HepG2 (cell line): ENCODE measurements at regions not wholly inside any gene's neighbourhood (a gene's known extent, or its start where the extent isn't known, plus 50 kb on each side); places are given as distances from the start of the nearest gene placed in this dataset.

Source experiments
- ATAC-seq: fragments of 200-7000 bp; cut with Tn5 transposase; 3 replicates; pipeline ENCODE4 v1.9.1; 2020; ENCODE audit warnings: mild to moderate bottlenecking, moderate library complexity
- BruUV-seq: library from RNA; stranded (reverse); fragments of 400-500 nt; replicated peaks from 2 replicates; lab custom pipeline; 2021; lab: Mats Ljungman, UMichigan
- CTCF ChIA-PET: fragments of 300-600 bp; formaldehyde crosslinking; extraction: SDS; loops from one replicate; lab custom pipeline; 2021; ENCODE audit warnings: low total read pairs, inconsistent platforms, low intra/inter-chr PET ratio; lab: Yijun Ruan, JAX
- POLR2A ChIA-PET: fragments of 350-600 bp; sonication (Branson Sonifier 250); formaldehyde crosslinking; loops from one replicate; lab custom pipeline; 2020; ENCODE audit warnings: antibody characterized with exemption, inconsistent platforms; lab: Yijun Ruan, JAX
- DNase-seq: peaks from one replicate; pipeline ENCODE4 v3.0.0-alpha.2; 2015; ENCODE audit warnings: low spot score
- FAIRE-seq: peaks from 3 replicates; lab custom pipeline; 2011; peaks lifted over from hg19 to GRCh38; lab: Jason Lieb, UNC
- H2AFZ ChIP-seq: one replicate; pipeline ENCODE4 v1.6.1; 2011; ENCODE audit warnings: low read length, inconsistent platforms
- H3K27ac ChIP-seq: fragments of 300-600 bp; 3 replicates; pipeline ENCODE4 v1.8.0; 2011; ENCODE audit warnings: mixed run types, mild to moderate bottlenecking, mixed read lengths, low read length, inconsistent platforms; ENCODE audit not compliant: insufficient read depth; ENCODE audit errors: extremely low read length
- H3K27me3 ChIP-seq, 2 experiments: fragments of 200-600 bp in 1 of 2; 2 replicates in 1 of 2; 3 replicates in 1 of 2; pipeline versions ENCODE4 v1.6.0 to v1.8.0; 2011; ENCODE audit warnings: low read length in 2 of 2, mild to moderate bottlenecking in 2 of 2, moderate library complexity in 2 of 2, inconsistent platforms in 1 of 2; ENCODE audit not compliant: insufficient read depth in 2 of 2, control insufficient read depth in 1 of 2
- H3K36me3 ChIP-seq, 2 experiments: fragments of 200-600 bp in 1 of 2; replicated peaks in 1 of 2; 2 replicates in 1 of 2; 3 replicates in 1 of 2; pipeline versions ENCODE4 v1.5.1 to v1.8.0; 2011; ENCODE audit warnings: low read length in 2 of 2, inconsistent platforms in 1 of 2; ENCODE audit not compliant: insufficient read depth in 2 of 2, control insufficient read depth in 1 of 2
- H3K4me1 ChIP-seq: 2 replicates; pipeline ENCODE4 v1.5.1; 2012; ENCODE audit warnings: low read length, inconsistent platforms; ENCODE audit not compliant: insufficient read depth
- H3K4me2 ChIP-seq: 2 replicates; pipeline ENCODE4 v1.6.0; 2011; ENCODE audit warnings: low read depth, low read length, inconsistent platforms
- H3K4me3 ChIP-seq, 3 experiments: fragments of 200-600 bp in 1 of 3; sonication (generic), shearing (Covaris generic) in 1 of 3; replicated peaks in 1 of 3; 2 replicates each; pipeline ENCODE4 v1.5.1; 2011 to 2016; ENCODE audit warnings: low read length in 3 of 3, inconsistent platforms in 2 of 3, low read depth in 2 of 3, mild to moderate bottlenecking in 2 of 3, control low read depth in 1 of 3, mixed read lengths in 1 of 3; ENCODE audit not compliant: insufficient read depth in 1 of 3
- H3K79me2 ChIP-seq: one replicate; pipeline ENCODE4 v1.6.1; 2011; ENCODE audit warnings: low read length, inconsistent platforms; ENCODE audit not compliant: insufficient read depth
- H3K9ac ChIP-seq: 2 replicates; pipeline ENCODE4 v1.6.0; 2011; ENCODE audit warnings: mild to moderate bottlenecking, low read depth, low read length, inconsistent platforms; ENCODE audit not compliant: insufficient read depth
- H3K9me3 ChIP-seq: 2 replicates; pipeline ENCODE4 v1.5.1; 2012; ENCODE audit warnings: mild to moderate bottlenecking, low read length
- H4K20me1 ChIP-seq: 2 replicates; pipeline ENCODE4 v1.6.0; 2011; ENCODE audit warnings: inconsistent platforms, mild to moderate bottlenecking, low read length, moderate library complexity; ENCODE audit not compliant: insufficient read depth
- FOXM1 ChIP-seq: sonication (generic); formaldehyde crosslinking; IDR thresholded peaks from 2 replicates; pipeline ENCODE4 v1.5.0; 2020; ENCODE audit warnings: missing genetic modification reagents
- GFI1 ChIP-seq: sonication (generic); formaldehyde crosslinking; IDR thresholded peaks from 2 replicates; pipeline ENCODE4 v1.5.0; 2020; ENCODE audit warnings: missing genetic modification reagents, mild to moderate bottlenecking, borderline replicate concordance
- HOXA9 ChIP-seq: sonication (generic); formaldehyde crosslinking; IDR thresholded peaks from 2 replicates; pipeline ENCODE4 v1.8.1; 2022; ENCODE audit warnings: missing genetic modification reagents, mild to moderate bottlenecking, moderate library complexity, borderline replicate concordance
- KAT2B ChIP-seq: fragments of 150-350 bp; IDR thresholded peaks from 2 replicates; pipeline ENCODE4 v1.6.1; 2014; ENCODE audit warnings: low read depth, low read length, borderline replicate concordance
- NFKB2 ChIP-seq: sonication (generic); formaldehyde crosslinking; IDR thresholded peaks from 2 replicates; pipeline ENCODE4 v1.4.0; 2020; ENCODE audit warnings: missing genetic modification reagents, borderline replicate concordance
- ONECUT2 ChIP-seq: sonication (generic); formaldehyde crosslinking; IDR thresholded peaks from 2 replicates; pipeline ENCODE4 v1.4.0; 2020; ENCODE audit warnings: missing genetic modification reagents
- SNAI1 ChIP-seq: sonication (generic); formaldehyde crosslinking; IDR thresholded peaks from 2 replicates; pipeline ENCODE4 v1.5.0; 2020; ENCODE audit warnings: mild to moderate bottlenecking, missing genetic modification reagents, borderline replicate concordance
- SNAPC2 ChIP-seq: sonication (generic); formaldehyde crosslinking; IDR thresholded peaks from 2 replicates; pipeline ENCODE4 v1.8.1; 2022; ENCODE audit warnings: mild to moderate bottlenecking, missing genetic modification reagents
- TBX2 ChIP-seq: sonication (generic); formaldehyde crosslinking; IDR thresholded peaks from 2 replicates; pipeline ENCODE4 v1.5.0; 2020; ENCODE audit warnings: missing genetic modification reagents, mild to moderate bottlenecking, borderline replicate concordance
- YEATS4 ChIP-seq: sonication (generic); formaldehyde crosslinking; IDR thresholded peaks from 2 replicates; pipeline ENCODE4 v1.4.0; 2020; ENCODE audit warnings: missing genetic modification reagents, borderline replicate concordance
- ZNF235 ChIP-seq: sonication (generic); formaldehyde crosslinking; IDR thresholded peaks from 2 replicates; pipeline ENCODE4 v1.8.1; 2023; ENCODE audit warnings: mild to moderate bottlenecking, missing genetic modification reagents, borderline replicate concordance
- ZNF841 ChIP-seq: sonication (generic); formaldehyde crosslinking; IDR thresholded peaks from 2 replicates; pipeline ENCODE4 v1.8.1; 2023; ENCODE audit warnings: missing genetic modification reagents, borderline replicate concordance
- WGBS: methylation state at CpG from one replicate; pipeline ENCODE4 v1.1.6; 2017; ENCODE audit warnings: low lambda C conversion rate; 5-methylcytosine and 5-hydroxymethylcytosine counted together
- in situ Hi-C: cut with HindIII; loops from 2 replicates; pipeline ENCODE4 v1.10.0; 2017; ENCODE audit warnings: low pct_unique_long_range_greater_than_20kb; ENCODE audit not compliant: extremely low pct_ligation_motif_present
- intact Hi-C: fragments of 100-400 bp; cut with micrococcal nuclease; formaldehyde crosslinking; loops from one replicate; pipeline ENCODE4 v1.10.0; 2022; ENCODE audit not compliant: unreplicated experiment
- TF ChIP-seq, protein P1 (sequence below): sonication (generic); formaldehyde crosslinking; IDR thresholded peaks from 2 replicates; pipeline ENCODE4 v1.8.0; 2022; ENCODE audit warnings: mild to moderate bottlenecking, missing genetic modification reagents
- TF ChIP-seq, protein P2 (sequence below): IDR thresholded peaks from 2 replicates; pipeline ENCODE4 v1.6.1; 2012; ENCODE audit warnings: inconsistent platforms

GRCh38 chr1:170388489-170388888 lies 143.5 kb upstream of the GORAB start:
- no peak overlapping the region for H3K27ac ChIP-seq
- BruUV-seq, result no TSS peak
- POLR2A ChIA-PET, result no interaction called here
- H3K9ac ChIP-seq, result no peak overlapping the region
- H3K4me1 ChIP-seq, result no peaks in the 10 kb centered on the region
- H3K9me3 ChIP-seq, result no peaks in the 10 kb centered on the region
- ATAC-seq, result no peak
- TF ChIP-seq SNAPC2 (CRISPR knock-in tag), result no peak
- TF ChIP-seq SNAI1 (CRISPR knock-in tag), result no peak
- TF ChIP-seq HOXA9 (CRISPR knock-in tag), result no peak
- no peak for TF ChIP-seq ZNF841 (CRISPR knock-in tag)
- TF ChIP-seq GFI1 (CRISPR knock-in tag), result no peak
- TF ChIP-seq, protein P1, sequence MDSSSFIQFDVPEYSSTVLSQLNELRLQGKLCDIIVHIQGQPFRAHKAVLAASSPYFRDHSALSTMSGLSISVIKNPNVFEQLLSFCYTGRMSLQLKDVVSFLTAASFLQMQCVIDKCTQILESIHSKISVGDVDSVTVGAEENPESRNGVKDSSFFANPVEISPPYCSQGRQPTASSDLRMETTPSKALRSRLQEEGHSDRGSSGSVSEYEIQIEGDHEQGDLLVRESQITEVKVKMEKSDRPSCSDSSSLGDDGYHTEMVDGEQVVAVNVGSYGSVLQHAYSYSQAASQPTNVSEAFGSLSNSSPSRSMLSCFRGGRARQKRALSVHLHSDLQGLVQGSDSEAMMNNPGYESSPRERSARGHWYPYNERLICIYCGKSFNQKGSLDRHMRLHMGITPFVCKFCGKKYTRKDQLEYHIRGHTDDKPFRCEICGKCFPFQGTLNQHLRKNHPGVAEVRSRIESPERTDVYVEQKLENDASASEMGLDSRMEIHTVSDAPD (CRISPR knock-in tag), result no peak
- TF ChIP-seq NFKB2, result no peak
- no peak for TF ChIP-seq ZNF235 (CRISPR knock-in tag)
- no peak for TF ChIP-seq TBX2 (CRISPR knock-in tag)
- TF ChIP-seq, protein P2, sequence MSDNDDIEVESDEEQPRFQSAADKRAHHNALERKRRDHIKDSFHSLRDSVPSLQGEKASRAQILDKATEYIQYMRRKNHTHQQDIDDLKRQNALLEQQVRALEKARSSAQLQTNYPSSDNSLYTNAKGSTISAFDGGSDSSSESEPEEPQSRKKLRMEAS, result no peak
- no peak for TF ChIP-seq KAT2B
- TF ChIP-seq FOXM1 (CRISPR knock-in tag), result no peak
- no peak for TF ChIP-seq YEATS4 (CRISPR knock-in tag)
- TF ChIP-seq ONECUT2 (CRISPR knock-in tag), result no peak
- TF ChIP-seq, all 625 proteins: peak for 0
- H3K79me2 ChIP-seq, result no peaks in the 10 kb centered on the region
- no peak overlapping the region for H3K4me2 ChIP-seq
- H4K20me1 ChIP-seq, result no peaks in the 10 kb centered on the region
- H3K27me3 ChIP-seq, result no peaks in the 10 kb centered on the region; a peak in 1 of 5 replicates
- intact Hi-C loops (no loop called here), in situ Hi-C loops (no loop called here)
- 0% methylated on average over 1 of the region's 2 CpGs for WGBS
- no peaks in the 10 kb centered on the region for H3K36me3 ChIP-seq
- no peak overlapping the region for H2AFZ ChIP-seq
- no peak overlapping the region for H3K4me3 ChIP-seq
- CTCF ChIA-PET, result no interaction called here
- no peak for FAIRE-seq
- no peak for DNase-seq
